HCT116 (cell line): ENCODE measurements at regions not wholly inside any gene's neighbourhood (a gene's known extent, or its start where the extent isn't known, plus 50 kb on each side); places are given as distances from the start of the nearest gene placed in this dataset.

ENCODE experiments used
- CTCF ChIP-seq, 3 experiments: fragments of 200-600 bp in 1 of 3; sonication (generic) in 1 of 3; IDR thresholded peaks in 2 of 3; conservative IDR thresholded peaks in 1 of 3; 2 replicates each; pipeline ENCODE4 v1.5.1; 2012 to 2017; ENCODE audit warnings: low read depth in 2 of 3, low read length in 2 of 3, antibody characterized with exemption in 1 of 3, borderline replicate concordance in 1 of 3, control low read depth in 1 of 3, mild to moderate bottlenecking in 1 of 3, mixed read lengths in 1 of 3, mixed run types in 1 of 3, moderate library complexity in 1 of 3; ENCODE audit not compliant: insufficient read depth in 1 of 3
- EZH2phosphoT487 ChIP-seq: fragments of 200-600 bp; IDR thresholded peaks from 2 replicates; pipeline ENCODE4 v1.6.1; 2018; ENCODE audit warnings: antibody characterized with exemption, borderline replicate concordance
- POLR2A ChIP-seq: IDR thresholded peaks from 2 replicates; pipeline ENCODE4 v1.7.0; 2011; ENCODE audit warnings: borderline replicate concordance; ENCODE audit not compliant: insufficient read depth, insufficient read length; ENCODE audit errors: extremely low read depth
- POLR2AphosphoS5 ChIP-seq: IDR thresholded peaks from 2 replicates; pipeline ENCODE4 v1.6.1; 2011; ENCODE audit warnings: mild to moderate bottlenecking, low read depth, low read length, moderate library complexity
- YY1 ChIP-seq: IDR thresholded peaks from 2 replicates; pipeline ENCODE4 v1.6.1; 2011; ENCODE audit warnings: low read length, low read depth, moderate library complexity, mild to moderate bottlenecking; ENCODE audit not compliant: insufficient replicate concordance; ENCODE audit errors: extremely low read depth

GRCh38 chr10:28058746-28059145 lies 59.9 kb upstream of the ODAD2 start:
- TF ChIP-seq CTCF (IDR thresholded peaks at IDR 0.05 in 2 of 3, conservative IDR thresholded peaks at IDR 0.05 in 1 of 3; ENCODE audit: borderline replicate concordance in 1 of 3, insufficient read depth in 1 of 3, low read depth in 2 of 3, low read length in 2 of 3), result no peak
- no peak for TF ChIP-seq POLR2A
- TF ChIP-seq YY1, result no peak
- TF ChIP-seq POLR2AphosphoS5, result no peak
- no peak for TF ChIP-seq EZH2phosphoT487
